ENCODE measurements at regions not wholly inside any gene's neighbourhood (a gene's known extent, or its start where the extent isn't known, plus 50 kb on each side); places are given as distances from the start of the nearest gene placed in this dataset.

- no CpG with 5 or more reads among the region's 5 CpGs for WGBS, 2 experiments (ENCODE audit: extremely low coverage in 2 of 2, insufficient read length in 1 of 2)
- no peaks in the 10 kb centered on the region for H3K36me3 ChIP-seq (ENCODE audit: control insufficient read depth, insufficient read depth, low read length)
- no peak overlapping the region for H2BK20ac ChIP-seq (ENCODE audit: low read depth, low read length)
- TF ChIP-seq MXI1 (IDR thresholded peaks at IDR 0.05; ENCODE audit: borderline replicate concordance, low read depth, low read length), result no peak
- no peak for TF ChIP-seq USF2 (IDR thresholded peaks at IDR 0.05; ENCODE audit: low read depth, low read length)
- TF ChIP-seq BHLHE40 (IDR thresholded peaks at IDR 0.05; ENCODE audit: low read depth, low read length), result no peak
- TF ChIP-seq MAZ (IDR thresholded peaks at IDR 0.05; ENCODE audit: borderline replicate concordance, low read depth, low read length), result no peak
- TF ChIP-seq FOS (IDR thresholded peaks at IDR 0.05; ENCODE audit: low read depth, low read length), result no peak
- TF ChIP-seq MAFK (IDR thresholded peaks at IDR 0.05; ENCODE audit: low read depth, low read length), result no peak
- TF ChIP-seq CEBPB (IDR thresholded peaks at IDR 0.05; ENCODE audit: low read depth, low read length), result no peak
- TF ChIP-seq NFE2L2 (IDR thresholded peaks at IDR 0.05; ENCODE audit: low read depth, low read length), result no peak
- no peak for TF ChIP-seq RFX5 (IDR thresholded peaks at IDR 0.05; ENCODE audit: low read depth, low read length)
- TF ChIP-seq SMC3 (IDR thresholded peaks at IDR 0.05; ENCODE audit: low read depth, low read length), result no peak
- TF ChIP-seq CHD1 (IDR thresholded peaks at IDR 0.05; ENCODE audit: low read depth, low read length), result no peak
- no peak overlapping the region for H3K4me3 ChIP-seq (ENCODE audit: insufficient read depth, low read depth, low read length)
- in situ Hi-C loops (cut with MboI; ENCODE audit: low sequenced_read_pairs), result no loop called here
- no peak overlapping the region for H3K4ac ChIP-seq (ENCODE audit: low read depth, low read length)
- H3K4me1 ChIP-seq (ENCODE audit: control insufficient read depth, insufficient read depth, low read length), result no peaks in the 10 kb centered on the region
- no peaks in the 10 kb centered on the region for H3K27me3 ChIP-seq (ENCODE audit: control insufficient read depth, insufficient read depth, low read length)
- no peak overlapping the region for H3K27ac ChIP-seq (ENCODE audit: insufficient read depth, low read length)
- no peaks in the 10 kb centered on the region for H3K9me1 ChIP-seq (ENCODE audit: insufficient read depth, low read length)
- H4K5ac ChIP-seq (ENCODE audit: low read depth, low read length), result no peak overlapping the region
- BruUV-seq (replicated peaks), result no TSS peak
- no peak overlapping the region for H2BK120ac ChIP-seq (ENCODE audit: low read depth, low read length)
- H3K18ac ChIP-seq (ENCODE audit: low read depth, low read length), result no peak overlapping the region
- H2BK15ac ChIP-seq (ENCODE audit: low read depth, low read length), result no peak overlapping the region
- no peak overlapping the region for H2AFZ ChIP-seq (replicated peaks; ENCODE audit: low read length, poor library complexity)
- intact Hi-C loops (cut with micrococcal nuclease), result no loop called here
- H3K9me3 ChIP-seq (ENCODE audit: control insufficient read depth, insufficient read depth, low read length), result peaks cover 16% of the 10 kb centered on the region
- H3K23ac ChIP-seq (ENCODE audit: low read depth, low read length), result no peak overlapping the region
- H2AK9ac ChIP-seq (replicated peaks; ENCODE audit: low read depth, low read length, poor library complexity), result no peak overlapping the region
- no peak overlapping the region for H2AK5ac ChIP-seq (ENCODE audit: low read depth, low read length)
- dilution Hi-C loops (cut with HindIII; ENCODE audit: low sequenced_read_pairs, unreplicated experiment), result no loop called here
- no peak overlapping the region for H3K4me2 ChIP-seq (ENCODE audit: low read depth, low read length)
- H3K14ac ChIP-seq (replicated peaks; ENCODE audit: low read depth, low read length), result no peak overlapping the region
- ChIA-PET CTCF (no interaction called here), POLR2A (ENCODE audit: unreplicated experiment) (no interaction called here)
- no peak overlapping the region for H3K9ac ChIP-seq (ENCODE audit: low read depth, low read length)
- no peak overlapping the region for H2BK5ac ChIP-seq (ENCODE audit: low read depth, low read length, poor library complexity, severe bottlenecking)
- ATAC-seq (ENCODE audit: low read depth) (no peak), DNase-seq (no peak)
- no peak overlapping the region for H3K56ac ChIP-seq (ENCODE audit: extremely low read depth, insufficient read depth, low read length)
- no peak overlapping the region for H4K91ac ChIP-seq (ENCODE audit: insufficient read depth, low read depth, low read length)
- no peaks in the 10 kb centered on the region for H3K79me1 ChIP-seq (ENCODE audit: low read depth in 1 of 2, low read length in 2 of 2)
- H4K8ac ChIP-seq (ENCODE audit: low read depth in 2 of 2, low read length in 2 of 2), result no peak overlapping the region
- no peaks in the 10 kb centered on the region for H4K20me1 ChIP-seq (ENCODE audit: insufficient read depth, low read length)
These were observed 183.7 kb upstream of the AUTS2 start for GRCh38 chr7:69414555-69414954.

All from IMR-90 (cell line).